ENCODE measurements at regions not wholly inside any gene's neighbourhood (a gene's known extent, or its start where the extent isn't known, plus 50 kb on each side); places are given as distances from the start of the nearest gene placed in this dataset.

DNA sequence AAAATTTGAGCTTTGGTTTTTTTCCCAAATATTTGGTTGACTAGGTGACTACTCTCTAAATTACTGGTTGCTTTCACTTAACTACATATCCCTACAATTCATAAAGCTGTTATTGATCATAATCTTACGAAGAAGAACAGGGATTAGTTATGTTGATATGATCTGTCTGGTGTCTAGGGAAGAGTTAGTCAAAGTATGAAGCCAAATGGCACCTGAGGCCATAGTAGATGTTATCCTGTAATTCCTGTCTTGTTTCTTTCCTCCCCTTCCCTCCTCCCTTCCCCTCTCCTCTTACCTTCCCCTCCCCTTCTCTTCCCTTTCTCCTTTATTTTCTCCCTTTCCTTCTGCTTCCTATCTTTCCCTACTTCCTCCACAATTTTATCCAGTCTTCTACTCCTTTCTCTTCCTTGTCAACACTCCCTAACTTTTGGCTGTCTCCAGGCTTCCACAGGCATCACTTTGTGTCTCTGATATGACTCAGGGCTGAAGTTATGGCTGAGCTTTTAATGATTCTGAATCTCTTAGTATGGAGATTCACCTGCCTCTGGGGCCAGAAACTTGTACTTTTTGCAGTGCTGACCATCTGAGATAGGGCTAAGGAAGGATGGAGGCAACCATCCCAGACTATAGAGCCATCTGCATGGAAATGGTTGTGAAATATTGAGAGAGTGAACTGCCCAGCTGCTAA, 149.9 kb upstream of the TCF4 start:
- no peaks in the 10 kb centered on the region for H3K27me3 ChIP-seq (ENCODE audit: insufficient read depth in 3 of 3, low read length in 2 of 3)
- WGBS, 3 donors, result 94 to 100% (median 96%) methylated on average over 1 of the region's 1 CpG
- intact Hi-C loops (cut with DNase I), result no loop called here
- no peak overlapping the region for H3K4me3 ChIP-seq
- H3K36me3 ChIP-seq (ENCODE audit: insufficient read depth in 1 of 2, low read depth in 1 of 2), result no peaks in the 10 kb centered on the region
- no peaks in the 10 kb centered on the region for H3K4me1 ChIP-seq
- no peaks in the 10 kb centered on the region for H3K9me3 ChIP-seq
- DNase-seq, result no peak
- H3K27ac ChIP-seq, result no peak overlapping the region
- ATAC-seq, result no peak
- no peak for TF ChIP-seq CTCF (IDR thresholded peaks at IDR 0.05)

- Histone ChIP-seq H3K4me1 (no peaks in the 10 kb centered on the region), H3K36me3 (ENCODE audit: insufficient read depth in 1 of 2, low read depth in 1 of 2) (no peaks in the 10 kb centered on the region), H3K4me3 (no peak overlapping the region), H3K27me3 (ENCODE audit: insufficient read depth in 3 of 3, low read length in 2 of 3) (no peaks in the 10 kb centered on the region), H3K27ac (no peak overlapping the region), H3K9me3 (no peaks in the 10 kb centered on the region)
- intact Hi-C loops (cut with DNase I), result no loop called here
- no peak for TF ChIP-seq CTCF (IDR thresholded peaks at IDR 0.05)
- WGBS, 3 donors, result 94% methylated on average over 4 of the region's 4 CpGs
- DNase-seq, result no peak
- ATAC-seq, result no peak
Measured at GRCh38 chr18:55737266-55737665, 149.3 kb upstream of the TCF4 start.

DNA sequence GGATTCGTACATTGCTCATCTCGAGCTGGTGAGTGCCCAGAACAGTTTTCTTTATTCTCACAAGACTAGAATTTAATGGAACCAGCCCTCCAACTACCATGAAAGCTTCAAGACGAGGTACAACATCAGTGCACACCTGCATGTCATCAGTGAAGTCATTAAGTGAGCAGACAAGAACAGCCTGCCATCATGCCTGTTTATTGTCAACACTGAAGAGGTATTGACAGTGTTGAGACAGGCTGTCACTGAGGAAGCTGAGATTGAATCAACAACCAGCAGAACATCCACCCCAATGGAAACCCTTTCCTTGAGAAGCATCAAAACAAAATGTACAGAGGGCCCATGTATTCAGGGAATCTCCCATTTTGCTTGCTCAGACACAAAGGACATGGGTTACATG, 148.0 kb upstream of the TCF4 start:
- intact Hi-C loops (cut with DNase I), result no loop called here
- WGBS, 3 donors, result 84 to 92% (median 91%) methylated on average over 3 of the region's 3 CpGs

GRCh38 chr18:55735199-55735855, 147.3 kb upstream of the TCF4 start:
- intact Hi-C loops (cut with DNase I), result no loop called here
- DNase-seq, result no peak
- TF ChIP-seq CTCF (IDR thresholded peaks at IDR 0.05), result no peak
- H3K36me3 ChIP-seq (ENCODE audit: insufficient read depth in 1 of 2, low read depth in 1 of 2), result no peaks in the 10 kb centered on the region
- WGBS, 3 donors, result 79 to 84% (median 81%) methylated on average over 3 of the region's 3 CpGs
- no peaks in the 10 kb centered on the region for H3K9me3 ChIP-seq
- peaks cover 7% of the 10 kb centered on the region for H3K4me1 ChIP-seq
- H3K27me3 ChIP-seq (ENCODE audit: insufficient read depth in 3 of 3, low read length in 2 of 3), result no peaks in the 10 kb centered on the region
- no peak overlapping the region for H3K4me3 ChIP-seq
- H3K27ac ChIP-seq, result no peak overlapping the region
- no peak for ATAC-seq

More for the DNA sequence above, 148.0 kb upstream of the TCF4 start:
- no peaks in the 10 kb centered on the region for H3K9me3 ChIP-seq
- H3K27ac ChIP-seq, result no peak overlapping the region
- DNase-seq (no peak), ATAC-seq (no peak)
- H3K4me3 ChIP-seq, result no peak overlapping the region
- peaks cover 7% of the 10 kb centered on the region for H3K4me1 ChIP-seq
- H3K36me3 ChIP-seq (ENCODE audit: insufficient read depth in 1 of 2, low read depth in 1 of 2), result no peaks in the 10 kb centered on the region
- TF ChIP-seq CTCF (IDR thresholded peaks at IDR 0.05), result no peak
- no peaks in the 10 kb centered on the region for H3K27me3 ChIP-seq (ENCODE audit: insufficient read depth in 3 of 3, low read length in 2 of 3)

All from psoas muscle (tissue), 7 donors.